ENCODE measurements at regions not wholly inside any gene's neighbourhood (a gene's known extent, or its start where the extent isn't known, plus 50 kb on each side); places are given as distances from the start of the nearest gene placed in this dataset.

DNA sequence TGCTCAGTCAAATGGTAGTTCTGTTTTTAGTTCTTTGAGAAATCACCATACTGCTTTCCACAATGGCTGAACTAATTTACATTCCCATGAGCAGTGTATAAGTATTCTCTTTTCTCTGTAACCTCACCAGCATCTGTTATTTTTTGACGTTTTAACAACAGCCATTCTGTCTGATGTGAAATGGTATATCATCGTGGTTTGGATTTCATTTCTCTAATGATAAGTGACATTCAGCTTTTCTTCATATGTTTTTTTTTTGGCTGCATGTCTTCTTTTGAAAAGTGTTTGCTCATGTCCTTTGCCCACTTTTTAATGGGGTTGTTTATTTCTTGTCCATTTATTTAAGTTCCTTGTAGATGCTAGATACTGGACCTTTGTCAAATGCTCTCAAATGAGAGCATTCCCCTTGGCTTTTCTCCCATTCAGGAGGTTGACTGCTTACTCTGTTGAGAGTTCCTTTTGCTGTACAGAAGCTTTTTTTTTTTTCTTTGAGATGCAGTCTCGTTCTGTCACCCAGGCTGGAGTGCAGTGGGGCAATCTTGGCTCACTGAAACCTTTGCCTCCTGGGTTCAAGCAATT, 58.7 kb upstream of the RGMB start:
- no peaks in the 10 kb centered on the region for H3K27me3 ChIP-seq (ENCODE audit: control insufficient read depth, insufficient read depth, low read length)
- no peak overlapping the region for H3K4me3 ChIP-seq (ENCODE audit: insufficient read depth, low read depth, low read length)
- H2BK20ac ChIP-seq (ENCODE audit: low read depth, low read length) = no peak overlapping the region
- no peak overlapping the region for H2AK9ac ChIP-seq (replicated peaks; ENCODE audit: low read depth, low read length, poor library complexity)
- ChIA-PET CTCF (no interaction called here), POLR2A (ENCODE audit: unreplicated experiment) (no interaction called here)
- no peak overlapping the region for H3K9ac ChIP-seq (ENCODE audit: low read depth, low read length)
- H3K56ac ChIP-seq (ENCODE audit: extremely low read depth, insufficient read depth, low read length) = no peak overlapping the region
- H3K27ac ChIP-seq (ENCODE audit: insufficient read depth, low read length) = no peak overlapping the region
- no peak overlapping the region for H4K91ac ChIP-seq (ENCODE audit: insufficient read depth, low read depth, low read length)
- no peak overlapping the region for H3K4ac ChIP-seq (ENCODE audit: low read depth, low read length)
- BruUV-seq (replicated peaks) = no TSS peak
- no peak overlapping the region for H3K23ac ChIP-seq (ENCODE audit: low read depth, low read length)
- H2AFZ ChIP-seq (replicated peaks; ENCODE audit: low read length, poor library complexity) = no peak overlapping the region
- H3K79me1 ChIP-seq (ENCODE audit: low read depth in 1 of 2, low read length in 2 of 2) = no peaks in the 10 kb centered on the region
- TF ChIP-seq POLR2A (IDR thresholded peaks at IDR 0.05; ENCODE audit: low read depth, low read length) = no peak
- TF ChIP-seq NFE2L2 (IDR thresholded peaks at IDR 0.05; ENCODE audit: low read depth, low read length) = no peak
- no peak for TF ChIP-seq MAFK (IDR thresholded peaks at IDR 0.05; ENCODE audit: low read depth, low read length)
- no peak for TF ChIP-seq RAD21 (IDR thresholded peaks at IDR 0.05; ENCODE audit: low read length)
- TF ChIP-seq, protein P1, sequence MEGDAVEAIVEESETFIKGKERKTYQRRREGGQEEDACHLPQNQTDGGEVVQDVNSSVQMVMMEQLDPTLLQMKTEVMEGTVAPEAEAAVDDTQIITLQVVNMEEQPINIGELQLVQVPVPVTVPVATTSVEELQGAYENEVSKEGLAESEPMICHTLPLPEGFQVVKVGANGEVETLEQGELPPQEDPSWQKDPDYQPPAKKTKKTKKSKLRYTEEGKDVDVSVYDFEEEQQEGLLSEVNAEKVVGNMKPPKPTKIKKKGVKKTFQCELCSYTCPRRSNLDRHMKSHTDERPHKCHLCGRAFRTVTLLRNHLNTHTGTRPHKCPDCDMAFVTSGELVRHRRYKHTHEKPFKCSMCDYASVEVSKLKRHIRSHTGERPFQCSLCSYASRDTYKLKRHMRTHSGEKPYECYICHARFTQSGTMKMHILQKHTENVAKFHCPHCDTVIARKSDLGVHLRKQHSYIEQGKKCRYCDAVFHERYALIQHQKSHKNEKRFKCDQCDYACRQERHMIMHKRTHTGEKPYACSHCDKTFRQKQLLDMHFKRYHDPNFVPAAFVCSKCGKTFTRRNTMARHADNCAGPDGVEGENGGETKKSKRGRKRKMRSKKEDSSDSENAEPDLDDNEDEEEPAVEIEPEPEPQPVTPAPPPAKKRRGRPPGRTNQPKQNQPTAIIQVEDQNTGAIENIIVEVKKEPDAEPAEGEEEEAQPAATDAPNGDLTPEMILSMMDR (conservative IDR thresholded peaks at IDR 0.05; ENCODE audit: low read depth, low read length) = no peak
- TF ChIP-seq SMC3 (IDR thresholded peaks at IDR 0.05; ENCODE audit: low read depth, low read length) = no peak
- no peak for TF ChIP-seq MAZ (IDR thresholded peaks at IDR 0.05; ENCODE audit: borderline replicate concordance, low read depth, low read length)
- TF ChIP-seq FOS (IDR thresholded peaks at IDR 0.05; ENCODE audit: low read depth, low read length) = no peak
- TF ChIP-seq RFX5 (IDR thresholded peaks at IDR 0.05; ENCODE audit: low read depth, low read length) = no peak
- no peak for TF ChIP-seq RCOR1 (IDR thresholded peaks at IDR 0.05; ENCODE audit: insufficient replicate concordance, low read length)
- no peak for TF ChIP-seq CHD1 (IDR thresholded peaks at IDR 0.05; ENCODE audit: low read depth, low read length)
- TF ChIP-seq, protein P2, sequence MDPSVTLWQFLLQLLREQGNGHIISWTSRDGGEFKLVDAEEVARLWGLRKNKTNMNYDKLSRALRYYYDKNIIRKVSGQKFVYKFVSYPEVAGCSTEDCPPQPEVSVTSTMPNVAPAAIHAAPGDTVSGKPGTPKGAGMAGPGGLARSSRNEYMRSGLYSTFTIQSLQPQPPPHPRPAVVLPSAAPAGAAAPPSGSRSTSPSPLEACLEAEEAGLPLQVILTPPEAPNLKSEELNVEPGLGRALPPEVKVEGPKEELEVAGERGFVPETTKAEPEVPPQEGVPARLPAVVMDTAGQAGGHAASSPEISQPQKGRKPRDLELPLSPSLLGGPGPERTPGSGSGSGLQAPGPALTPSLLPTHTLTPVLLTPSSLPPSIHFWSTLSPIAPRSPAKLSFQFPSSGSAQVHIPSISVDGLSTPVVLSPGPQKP (IDR thresholded peaks at IDR 0.05; ENCODE audit: borderline replicate concordance, low read depth, low read length) = no peak
- TF ChIP-seq MXI1 (IDR thresholded peaks at IDR 0.05; ENCODE audit: borderline replicate concordance, low read depth, low read length) = no peak
- TF ChIP-seq CEBPB (IDR thresholded peaks at IDR 0.05; ENCODE audit: low read depth, low read length) = no peak
- TF ChIP-seq BHLHE40 (IDR thresholded peaks at IDR 0.05; ENCODE audit: low read depth, low read length) = no peak
- TF ChIP-seq, protein P3, sequence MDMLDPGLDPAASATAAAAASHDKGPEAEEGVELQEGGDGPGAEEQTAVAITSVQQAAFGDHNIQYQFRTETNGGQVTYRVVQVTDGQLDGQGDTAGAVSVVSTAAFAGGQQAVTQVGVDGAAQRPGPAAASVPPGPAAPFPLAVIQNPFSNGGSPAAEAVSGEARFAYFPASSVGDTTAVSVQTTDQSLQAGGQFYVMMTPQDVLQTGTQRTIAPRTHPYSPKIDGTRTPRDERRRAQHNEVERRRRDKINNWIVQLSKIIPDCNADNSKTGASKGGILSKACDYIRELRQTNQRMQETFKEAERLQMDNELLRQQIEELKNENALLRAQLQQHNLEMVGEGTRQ (IDR thresholded peaks at IDR 0.05; ENCODE audit: low read depth, low read length) = no peak
- H2BK5ac ChIP-seq (ENCODE audit: low read depth, low read length, poor library complexity, severe bottlenecking) = no peak overlapping the region
- dilution Hi-C loops (cut with HindIII; ENCODE audit: low sequenced_read_pairs, unreplicated experiment) = no loop called here
- intact Hi-C loops (cut with micrococcal nuclease) = no loop called here
- H3K9me1 ChIP-seq (ENCODE audit: insufficient read depth, low read length) = no peaks in the 10 kb centered on the region
- no peak overlapping the region for H2BK120ac ChIP-seq (ENCODE audit: low read depth, low read length)
- in situ Hi-C loops (cut with MboI; ENCODE audit: low sequenced_read_pairs) = no loop called here
- H2AK5ac ChIP-seq (ENCODE audit: low read depth, low read length) = no peak overlapping the region
- H3K9me3 ChIP-seq (ENCODE audit: control insufficient read depth, insufficient read depth, low read length) = no peaks in the 10 kb centered on the region
- H3K18ac ChIP-seq (ENCODE audit: low read depth, low read length) = no peak overlapping the region
- WGBS, 2 experiments (ENCODE audit: extremely low coverage in 2 of 2, insufficient read length in 1 of 2) = no CpG with 5 or more reads among the region's 3 CpGs
- H3K4me1 ChIP-seq (ENCODE audit: control insufficient read depth, insufficient read depth, low read length) = no peaks in the 10 kb centered on the region
- H2BK15ac ChIP-seq (ENCODE audit: low read depth, low read length) = no peak overlapping the region
- no peaks in the 10 kb centered on the region for H4K20me1 ChIP-seq (ENCODE audit: insufficient read depth, low read length)
- ATAC-seq (ENCODE audit: low read depth) (no peak), DNase-seq (no peak)
- no peak overlapping the region for H4K8ac ChIP-seq (ENCODE audit: low read depth in 2 of 2, low read length in 2 of 2)
- no peak overlapping the region for H3K14ac ChIP-seq (replicated peaks; ENCODE audit: low read depth, low read length)
- no peak overlapping the region for H4K5ac ChIP-seq (ENCODE audit: low read depth, low read length)
- no peaks in the 10 kb centered on the region for H3K36me3 ChIP-seq (ENCODE audit: control insufficient read depth, insufficient read depth, low read length)
- H3K4me2 ChIP-seq (ENCODE audit: low read depth, low read length) = no peak overlapping the region
